ENCODE measurements at regions not wholly inside any gene's neighbourhood (a gene's known extent, or its start where the extent isn't known, plus 50 kb on each side); places are given as distances from the start of the nearest gene placed in this dataset.
"Not testable (repeated sequence)": the region's sequence is repeated elsewhere in the genome, so short reads cannot be mapped to it uniquely, and the experiment has no call there.

DNA sequence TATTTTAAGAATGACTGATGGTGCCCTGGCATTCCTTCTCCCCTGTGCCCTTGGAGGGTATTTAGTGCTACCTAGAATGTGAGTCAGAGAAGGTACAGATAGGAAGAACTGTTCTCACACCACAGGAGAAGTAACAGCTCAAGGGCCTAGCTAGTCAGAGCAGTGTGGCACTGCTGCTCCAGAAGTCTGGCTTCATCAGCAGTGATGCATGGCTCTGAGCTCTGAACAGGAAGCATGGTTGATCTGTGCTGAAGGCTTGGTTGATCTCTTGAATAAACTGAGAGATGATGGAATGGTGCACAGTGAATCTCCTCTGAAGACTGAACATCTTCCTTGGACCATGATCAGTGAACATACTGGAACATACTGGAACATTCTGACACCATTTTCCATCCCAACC is 425.3 kb upstream of the SLC35B3 start:
- no peak for TF ChIP-seq CTCF (IDR thresholded peaks at IDR 0.05)
- no peaks in the 10 kb centered on the region for H3K4me1 ChIP-seq
- no peaks in the 10 kb centered on the region for H3K27me3 ChIP-seq
- no peaks in the 10 kb centered on the region for H3K9me3 ChIP-seq
- intact Hi-C loops (cut with DNase I): no loop called here
- H3K36me3 ChIP-seq: no peaks in the 10 kb centered on the region
- H3K27ac ChIP-seq: no peak overlapping the region
- H3K4me3 ChIP-seq: no peak overlapping the region
- DNase-seq (ENCODE audit: low spot score in 2 of 2): no peak

DNA sequence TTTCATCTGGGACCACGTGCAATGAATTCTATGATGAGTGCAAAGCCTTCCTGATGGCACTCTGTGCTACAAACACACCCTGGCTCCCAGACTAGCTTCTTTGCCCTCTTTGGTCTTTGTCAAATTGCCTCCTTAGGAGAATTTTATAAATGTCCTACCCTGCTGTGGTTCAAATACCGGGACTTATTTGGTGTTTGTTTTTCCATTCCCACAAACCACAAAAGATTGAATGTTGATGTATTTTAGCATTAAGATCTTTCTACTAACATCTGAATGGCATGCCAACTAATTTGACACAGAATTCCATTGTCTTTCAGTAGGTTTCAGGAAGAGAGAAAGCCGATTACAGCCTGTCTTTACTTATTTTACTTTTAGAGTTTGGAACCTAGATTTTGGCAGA is 424.2 kb upstream of the SLC35B3 start:
- Histone ChIP-seq H3K27ac (no peak overlapping the region), H3K4me1 (no peaks in the 10 kb centered on the region), H3K4me3 (no peak overlapping the region), H3K36me3 (no peaks in the 10 kb centered on the region), H3K9me3 (no peaks in the 10 kb centered on the region), H3K27me3 (no peaks in the 10 kb centered on the region)
- TF ChIP-seq CTCF (IDR thresholded peaks at IDR 0.05): no peak
- intact Hi-C loops (cut with DNase I): no loop called here
- DNase-seq (ENCODE audit: low spot score in 2 of 2): no peak

- intact Hi-C loops (cut with DNase I): no loop called here
- DNase-seq (ENCODE audit: low spot score in 2 of 2): no peak
- no peak overlapping the region for H3K27ac ChIP-seq
- H3K27me3 ChIP-seq: no peaks in the 10 kb centered on the region
- no peaks in the 10 kb centered on the region for H3K9me3 ChIP-seq
- H3K4me3 ChIP-seq: no peak overlapping the region
- no peaks in the 10 kb centered on the region for H3K36me3 ChIP-seq
- no peaks in the 10 kb centered on the region for H3K4me1 ChIP-seq
- TF ChIP-seq CTCF (IDR thresholded peaks at IDR 0.05): no peak
Measured at GRCh38 chr6:8858854-8859331, 423.5 kb upstream of the SLC35B3 start.

DNA sequence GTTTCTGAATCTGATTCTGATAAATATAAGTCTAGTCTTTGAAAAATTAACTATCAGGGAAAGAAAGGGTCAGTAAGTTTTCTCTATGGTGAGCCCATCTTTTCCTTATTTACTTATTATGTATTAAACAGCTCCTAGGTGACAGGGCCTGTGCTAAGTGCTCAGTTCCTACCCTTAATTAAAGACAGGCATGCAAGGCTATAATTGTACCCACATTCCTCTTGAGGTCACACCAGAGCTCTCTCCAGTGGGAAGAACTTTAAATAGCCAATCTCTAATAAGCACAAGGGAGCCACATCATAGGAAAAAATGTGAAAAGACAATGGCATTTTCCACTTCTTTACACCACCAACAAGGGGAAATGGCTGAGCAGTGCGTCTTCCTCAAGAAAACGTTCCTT is 421.8 kb upstream of the SLC35B3 start:
- no peak for TF ChIP-seq CTCF (IDR thresholded peaks at IDR 0.05)
- H3K27ac ChIP-seq: no peak overlapping the region
- no peaks in the 10 kb centered on the region for H3K9me3 ChIP-seq
- H3K27me3 ChIP-seq: no peaks in the 10 kb centered on the region
- no peak overlapping the region for H3K4me3 ChIP-seq
- no peak for DNase-seq (ENCODE audit: low spot score in 2 of 2)
- no peaks in the 10 kb centered on the region for H3K36me3 ChIP-seq
- no peaks in the 10 kb centered on the region for H3K4me1 ChIP-seq
- intact Hi-C loops (cut with DNase I): no loop called here

DNA sequence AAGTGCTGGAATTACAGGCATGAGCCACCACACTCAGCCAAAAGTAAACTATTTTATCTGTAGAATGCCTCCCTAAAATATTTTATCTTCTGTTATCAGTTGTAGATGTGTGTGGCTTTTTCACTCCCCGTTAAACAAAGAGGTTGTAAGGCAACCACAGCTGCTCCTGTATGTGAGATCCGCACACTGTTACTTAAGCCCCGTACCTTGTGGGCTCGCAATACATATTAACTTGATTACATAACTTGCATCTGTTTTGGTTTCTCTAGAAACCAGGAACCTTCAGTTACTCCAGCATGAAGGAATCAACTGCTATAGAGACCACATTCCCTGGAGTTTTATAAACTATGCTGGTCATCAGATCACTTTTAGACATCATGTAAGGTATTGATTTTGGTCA is 420.1 kb upstream of the SLC35B3 start:
- Histone ChIP-seq H3K4me1 (no peaks in the 10 kb centered on the region), H3K9me3 (no peaks in the 10 kb centered on the region), H3K36me3 (no peaks in the 10 kb centered on the region), H3K27me3 (no peaks in the 10 kb centered on the region), H3K27ac (no peak overlapping the region), H3K4me3 (no peak overlapping the region)
- no peak for DNase-seq (ENCODE audit: low spot score in 2 of 2)
- no peak for TF ChIP-seq CTCF (IDR thresholded peaks at IDR 0.05)
- intact Hi-C loops (cut with DNase I): no loop called here

- DNase-seq (ENCODE audit: low spot score in 2 of 2): no peak
- Histone ChIP-seq H3K27ac (no peak overlapping the region), H3K4me3 (no peak overlapping the region), H3K4me1 (no peaks in the 10 kb centered on the region), H3K9me3 (no peaks in the 10 kb centered on the region), H3K27me3 (no peaks in the 10 kb centered on the region), H3K36me3 (no peaks in the 10 kb centered on the region)
- no peak for TF ChIP-seq CTCF (IDR thresholded peaks at IDR 0.05)
- intact Hi-C loops (cut with DNase I): no loop called here
Measured at GRCh38 chr6:8852332-8852731, 417.0 kb upstream of the SLC35B3 start.

GRCh38 chr6:8846680-8847079 is 411.3 kb upstream of the SLC35B3 start:
- H3K4me3 ChIP-seq; intact Hi-C loops (cut with DNase I); H3K27me3 ChIP-seq; DNase-seq (ENCODE audit: low spot score in 2 of 2); H3K36me3 ChIP-seq; H3K27ac ChIP-seq; H3K9me3 ChIP-seq; H3K4me1 ChIP-seq: not testable (repeated sequence)

Measured in ascending aorta (tissue), 2 donors.